NCI-H187 (cell line): ENCODE measurements at regions not wholly inside any gene's neighbourhood (a gene's known extent, or its start where the extent isn't known, plus 50 kb on each side); places are given as distances from the start of the nearest gene placed in this dataset.
"Not testable (repeated sequence)": the region's sequence is repeated elsewhere in the genome, so short reads cannot be mapped to it uniquely, and the experiment has no call there.

ENCODE experiments used
- DNase-seq, 2 experiments: peaks; one replicate each; lab custom pipeline; 2025; lab: John Stamatoyannopoulos, UW

- no peak for DNase-seq
Measured at GRCh38 chr9:31335529-31336234, 1048.8 kb upstream of the ACO1 start.

GRCh38 chr9:31336386-31336785 is 1048.1 kb upstream of the ACO1 start:
- DNase-seq: no peak

GRCh38 chr9:31336841-31337240 is 1047.6 kb upstream of the ACO1 start:
- DNase-seq: no peak

DNA sequence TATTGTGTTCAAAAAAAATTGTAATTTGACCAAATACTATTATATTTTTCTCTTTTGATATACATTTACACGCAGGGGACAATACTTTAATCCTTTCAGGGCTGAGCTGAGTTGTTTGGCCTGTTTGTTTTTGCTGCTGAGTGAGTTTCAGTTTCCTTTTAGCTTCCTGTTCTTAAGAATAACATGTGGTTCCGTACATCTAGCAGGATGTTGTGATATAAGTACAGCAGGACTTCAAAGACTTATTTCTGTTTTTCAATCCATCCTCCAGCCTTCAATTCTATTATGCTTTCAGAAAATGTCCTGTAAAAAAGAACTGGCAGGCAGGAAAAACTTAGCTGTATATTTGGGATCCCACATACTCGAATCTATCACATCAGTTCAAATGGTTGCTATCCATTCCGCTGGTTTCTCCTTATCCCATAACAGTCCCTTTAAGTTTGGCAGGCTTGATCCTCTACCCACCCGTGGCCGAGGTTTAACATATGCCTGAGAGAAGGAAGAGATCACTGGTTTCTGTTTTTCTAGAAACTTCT is 1037.3 kb upstream of the ACO1 start:
- no peak for DNase-seq

DNA sequence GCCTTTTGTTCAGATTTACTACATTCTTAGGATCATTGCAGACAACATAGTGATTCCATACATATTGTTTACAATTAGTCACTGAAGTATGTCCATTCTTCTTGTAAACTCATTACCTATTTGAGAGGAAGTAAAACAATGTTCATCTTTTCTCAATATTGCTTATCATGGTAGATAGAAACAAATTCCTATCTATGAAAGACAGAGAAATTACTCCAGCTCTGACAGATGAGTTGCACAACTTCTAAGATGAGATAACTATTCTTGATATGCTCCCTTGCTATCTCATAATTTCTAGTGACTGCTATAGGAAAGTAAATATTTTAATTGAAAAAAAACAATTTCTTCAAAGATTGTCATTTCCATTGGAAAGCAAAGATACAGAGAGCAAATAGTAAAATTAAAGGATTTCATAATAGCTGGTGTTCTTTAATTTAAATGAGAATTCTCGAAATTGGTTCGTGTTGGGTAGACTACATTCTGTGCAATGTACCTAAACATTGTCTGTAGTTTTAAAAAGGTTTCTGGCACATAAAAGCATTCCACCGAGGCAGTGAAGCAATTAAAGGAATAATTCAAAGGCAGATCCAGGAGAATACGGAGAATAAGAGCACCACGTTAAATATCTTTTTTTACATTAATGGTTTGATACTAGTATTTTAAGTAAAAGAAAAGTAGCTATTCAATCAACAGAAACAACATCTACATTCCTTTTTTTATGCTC is 1029.1 kb upstream of the ACO1 start:
- no peak for DNase-seq

GRCh38 chr9:31355965-31356364 is 1028.5 kb upstream of the ACO1 start:
- DNase-seq: no peak

DNA sequence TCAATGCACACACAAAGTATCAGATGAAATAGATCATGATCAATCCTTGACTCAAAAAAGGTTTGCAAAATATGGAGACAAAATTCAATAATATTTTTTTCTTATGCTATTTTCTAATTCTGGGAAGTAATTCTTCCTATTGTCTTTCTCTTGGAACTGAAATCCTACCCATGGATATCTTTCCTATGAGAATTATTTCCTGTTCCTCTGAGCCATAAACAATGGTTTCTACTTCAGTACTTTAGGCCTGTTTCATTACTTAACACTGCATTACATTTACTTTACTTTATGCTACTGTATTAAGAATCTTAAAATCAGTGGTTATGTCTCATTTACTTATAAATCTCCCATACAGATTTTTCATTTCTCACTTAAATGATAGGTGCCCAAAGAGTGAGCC is 1025.4 kb upstream of the ACO1 start:
- no peak for DNase-seq

- DNase-seq: no peak
Measured at GRCh38 chr9:31364171-31364570, 1020.3 kb upstream of the ACO1 start.

DNA sequence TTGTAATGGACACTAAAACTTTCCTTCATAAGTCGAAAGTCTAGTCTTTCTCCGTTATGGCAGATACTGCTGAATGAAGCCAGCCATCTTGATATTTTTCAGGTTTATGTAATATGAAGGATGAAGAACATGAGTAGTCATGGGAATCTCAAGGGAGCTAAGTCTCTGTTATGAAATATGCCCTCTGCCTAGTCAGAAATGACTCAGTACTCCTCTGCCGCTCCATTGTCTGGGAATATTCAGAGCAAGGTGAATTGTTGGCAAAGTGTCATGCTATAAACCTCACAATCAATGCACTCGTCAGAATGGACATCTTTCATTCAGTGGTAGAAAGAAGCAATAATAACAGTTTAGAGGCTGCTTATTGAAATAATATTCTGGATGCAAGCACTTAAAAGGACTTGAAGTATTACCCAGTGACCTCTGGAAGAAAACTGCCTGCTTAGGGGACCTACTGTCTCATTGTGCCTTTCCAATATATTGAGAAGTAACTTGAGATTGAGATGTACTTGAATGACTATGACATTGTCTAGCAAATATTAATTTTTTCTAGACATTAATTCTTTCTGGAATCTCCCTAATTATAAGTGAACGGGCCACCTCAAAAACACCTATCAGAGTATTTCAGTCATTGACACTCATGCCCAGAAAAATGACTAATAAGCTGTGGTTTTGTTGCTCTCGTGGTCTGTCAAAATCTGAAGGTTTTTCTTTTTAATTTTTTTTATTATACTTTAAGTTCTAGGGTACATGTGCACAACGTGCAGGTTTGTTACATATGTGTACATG is 1011.5 kb upstream of the ACO1 start:
- no peak for DNase-seq

GRCh38 chr9:31377358-31377757 is 1007.1 kb upstream of the ACO1 start:
- DNase-seq: no peak

- DNase-seq: no peak
Measured at GRCh38 chr9:31388660-31389059, 995.8 kb upstream of the ACO1 start.

DNA sequence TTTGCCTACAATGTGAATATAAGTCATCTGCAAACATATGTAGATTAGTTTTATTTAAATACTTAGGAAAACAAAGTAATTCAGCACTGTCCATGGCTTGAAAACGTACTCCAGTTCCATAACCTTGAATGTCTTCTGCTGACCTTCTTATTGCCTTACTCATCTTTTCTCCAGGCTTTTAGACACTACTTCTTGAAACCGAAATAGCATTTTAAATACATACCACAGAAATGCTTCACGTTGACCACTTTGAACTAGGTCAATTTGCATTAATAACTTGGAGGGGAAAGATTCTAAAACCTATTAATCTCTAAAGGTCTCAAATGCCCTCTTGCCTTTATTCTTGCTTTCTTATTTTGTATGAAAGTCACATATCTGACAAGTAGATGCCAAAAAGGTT is 995.4 kb upstream of the ACO1 start:
- DNase-seq: no peak

DNA sequence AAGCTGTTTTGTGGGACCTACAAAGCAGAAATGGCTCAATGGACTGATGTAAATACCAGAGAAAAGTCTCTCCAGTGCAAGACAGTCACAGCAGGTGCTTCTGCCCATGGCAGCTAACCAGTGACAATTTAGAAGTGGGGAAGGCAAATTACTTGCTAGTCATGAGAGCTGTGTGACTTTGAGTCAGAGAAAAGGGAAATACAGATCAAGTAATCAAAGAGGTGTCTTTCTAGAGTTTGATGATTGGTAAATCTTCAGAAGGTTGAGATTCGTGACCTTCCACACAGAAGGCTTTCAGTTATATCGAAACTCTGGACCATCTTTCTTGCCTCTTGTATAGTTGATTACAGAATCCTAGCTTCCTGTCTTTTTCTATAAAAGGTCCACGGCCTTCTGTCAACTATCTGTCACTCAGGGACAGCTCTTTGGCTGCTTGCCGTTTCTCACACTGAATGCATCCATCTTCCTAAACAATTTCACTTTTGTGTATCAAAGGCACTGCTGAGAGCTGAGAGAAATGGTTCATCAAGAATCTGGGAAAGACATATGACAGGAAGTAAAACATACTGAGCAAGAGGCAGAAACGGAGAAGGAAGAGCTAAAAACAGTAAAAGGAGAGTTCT is 993.9 kb upstream of the ACO1 start:
- DNase-seq: no peak

- DNase-seq: no peak
Measured at GRCh38 chr9:31393240-31393639, 991.2 kb upstream of the ACO1 start.

DNA sequence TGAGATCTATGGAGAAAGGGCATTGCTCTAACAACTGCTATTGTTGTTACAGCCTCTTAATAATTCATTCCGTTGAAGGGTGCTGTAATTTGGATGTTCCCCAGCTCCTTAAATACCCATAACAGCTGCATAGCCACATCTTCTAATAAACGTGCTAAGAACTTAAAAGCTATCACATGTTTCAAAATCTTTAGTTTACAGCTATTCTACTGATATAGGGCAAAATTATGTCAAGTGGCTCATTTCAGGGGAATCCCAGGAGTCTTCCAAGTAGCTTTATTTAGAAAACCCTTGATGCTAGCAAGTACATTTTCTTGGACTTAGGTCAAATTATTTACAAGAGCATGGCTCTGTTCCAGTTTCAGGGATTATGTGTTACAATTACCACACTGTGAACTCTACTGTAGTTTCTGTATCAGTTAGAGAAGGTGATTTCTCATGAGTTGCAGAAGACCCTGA is 990.4 kb upstream of the ACO1 start:
- DNase-seq: no peak

DNA sequence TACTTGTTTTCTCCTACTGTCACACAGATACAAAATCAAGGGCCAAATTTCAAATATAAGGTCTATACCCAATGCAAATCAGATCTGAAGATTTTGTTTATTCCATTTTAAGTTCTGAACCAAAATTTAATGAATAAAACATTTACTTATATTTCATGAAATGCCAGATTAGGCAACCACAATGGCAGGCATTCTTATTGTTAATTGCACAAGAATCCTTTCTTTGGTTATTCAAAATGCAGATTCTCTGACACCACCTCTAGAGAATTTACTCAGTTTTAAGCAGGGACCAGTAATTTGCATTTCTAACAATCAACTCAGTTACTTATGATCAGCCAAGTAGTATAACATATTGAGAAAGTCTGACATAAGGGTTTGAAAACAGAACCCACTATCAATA is 972.4 kb upstream of the ACO1 start:
- no peak for DNase-seq

DNA sequence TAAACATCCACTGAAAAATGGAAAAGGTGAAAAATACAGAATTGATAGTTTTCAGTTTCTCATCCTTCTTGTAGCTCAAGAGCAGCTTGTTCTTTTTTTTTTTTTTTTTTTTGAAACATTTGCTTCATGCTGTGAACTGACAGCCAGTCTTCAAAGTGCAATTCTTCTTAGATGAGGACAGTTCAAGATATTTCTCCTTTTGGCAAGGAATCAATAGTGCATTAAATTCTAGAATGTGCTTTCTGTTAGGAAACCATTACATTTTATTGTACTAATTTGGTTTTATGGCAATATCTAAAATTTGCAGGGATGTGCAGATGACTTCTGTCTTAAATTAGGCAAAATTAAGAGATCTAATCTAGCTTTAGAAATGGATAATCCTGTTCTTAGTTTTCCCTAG is 969.3 kb upstream of the ACO1 start:
- no peak for DNase-seq

DNA sequence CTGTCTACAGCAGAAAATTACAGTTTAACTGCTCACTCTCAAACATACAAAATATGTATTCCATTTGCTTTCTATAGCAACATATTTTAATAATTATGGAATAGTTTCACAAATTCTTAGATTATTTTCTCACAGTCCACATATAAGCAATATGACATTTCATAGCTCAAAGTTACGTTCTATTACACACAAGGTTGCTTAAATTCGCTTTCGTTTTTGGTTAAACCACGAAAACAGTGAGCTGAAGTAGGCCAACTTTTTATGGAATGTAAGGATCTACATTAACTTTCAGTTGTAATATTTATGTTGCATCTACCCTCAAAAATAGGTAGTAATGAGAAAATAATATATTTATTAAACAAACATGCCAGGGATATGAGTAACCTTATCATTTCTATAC is 966.0 kb upstream of the ACO1 start:
- DNase-seq: no peak

GRCh38 chr9:31443630-31444457 is 940.6 kb upstream of the ACO1 start:
- DNase-seq: not testable (repeated sequence)

DNA sequence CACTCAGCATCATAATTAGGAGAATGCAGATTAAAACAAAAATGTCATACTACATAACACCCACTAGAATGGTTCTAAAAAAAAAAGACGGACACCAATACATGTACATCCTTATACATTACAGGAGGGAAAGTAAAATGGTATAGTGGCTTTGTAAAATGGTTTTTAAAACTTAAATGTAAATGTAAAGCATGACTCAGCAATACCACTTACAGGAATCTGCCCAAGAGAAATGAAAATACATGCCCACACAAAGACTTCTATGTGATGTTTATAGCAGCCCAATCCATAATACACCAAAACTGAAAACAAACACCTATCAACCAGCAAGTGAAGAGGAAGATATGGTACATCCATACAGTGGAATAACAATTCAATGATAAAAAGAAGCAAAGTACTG is 939.1 kb upstream of the ACO1 start:
- DNase-seq: no peak

GRCh38 chr9:31445960-31446359 is 938.5 kb upstream of the ACO1 start:
- DNase-seq: no peak
